ENCODE measurements at regions not wholly inside any gene's neighbourhood (a gene's known extent, or its start where the extent isn't known, plus 50 kb on each side); places are given as distances from the start of the nearest gene placed in this dataset.

GRCh38 chr3:150107429-150108175 lies 136.9 kb upstream of the PFN2 start:
- DNase-seq (no peak), ATAC-seq (ENCODE audit: low read depth) (no peak)
- Histone ChIP-seq H3K79me2 (ENCODE audit: control insufficient read depth, insufficient read depth, low read length) (no peaks in the 10 kb centered on the region), H3K4me1 (ENCODE audit: control insufficient read depth in 2 of 2, insufficient read depth in 2 of 2, low read length in 2 of 2) (no peaks in the 10 kb centered on the region), H3K27ac (ENCODE audit: low read length in 2 of 2) (no peak overlapping the region), H2AFZ (ENCODE audit: insufficient read depth, low read depth, low read length, poor library complexity, severe bottlenecking) (no peak overlapping the region), H3K36me3 (replicated peaks in 1 of 2; ENCODE audit: control extremely low read depth in 1 of 2, control insufficient read depth in 1 of 2, extremely low read depth in 1 of 2, insufficient read depth in 2 of 2, low read length in 1 of 2) (no peaks in the 10 kb centered on the region), H3K4me3 (ENCODE audit: control extremely low read depth in 1 of 5, extremely low read depth in 1 of 5, insufficient read depth in 1 of 5, low read depth in 2 of 5, low read length in 4 of 5) (no peak overlapping the region), H3K9me3 (ENCODE audit: control extremely low read depth in 1 of 3, control insufficient read depth in 2 of 3, insufficient read depth in 1 of 3, low read length in 2 of 3) (no peaks in the 10 kb centered on the region), H3K27me3 (replicated peaks in 1 of 4; ENCODE audit: control extremely low read depth in 1 of 4, control insufficient read depth in 3 of 4, insufficient read depth in 4 of 4, low read length in 3 of 4) (peaks cover 0 to under 1% (median 0%) of the 10 kb centered on the region in 4 experiments), H3K4me2 (replicated peaks; ENCODE audit: low read depth, low read length, poor library complexity, severe bottlenecking) (no peak overlapping the region), H3K9ac (ENCODE audit: low read length) (no peak overlapping the region), H4K20me1 (ENCODE audit: control insufficient read depth, insufficient read depth, low read length, poor library complexity, severe bottlenecking) (no peaks in the 10 kb centered on the region)
- Mint-ChIP-seq H3K4me1 (no peaks in the 10 kb centered on the region), H3K9me3 (ENCODE audit: insufficient read depth) (no peaks in the 10 kb centered on the region), H3K27me3 (peaks cover 5% of the 10 kb centered on the region), H3K4me3 (no peak overlapping the region), H3K27ac (no peak overlapping the region)
- 96% methylated on average over 3 of the region's 5 CpGs for WGBS (ENCODE audit: insufficient coverage)
- POLR2A ChIA-PET, result no interaction called here
- intact Hi-C loops (cut with micrococcal nuclease), result no loop called here
- no peak for TF ChIP-seq CTCF (IDR thresholded peaks at IDR 0.05)
- TF ChIP-seq EZH2 (IDR thresholded peaks at IDR 0.05; ENCODE audit: borderline replicate concordance, insufficient read depth, low read depth, low read length, poor library complexity, severe bottlenecking), result no peak
- CTCF ChIA-PET, result no interaction called here

GRCh38 chr3:150106740-150107428 lies 136.2 kb upstream of the PFN2 start:
- H3K4me3 Mint-ChIP-seq, result no peak overlapping the region
- no peak for DNase-seq
- H4K20me1 ChIP-seq (ENCODE audit: control insufficient read depth, insufficient read depth, low read length, poor library complexity, severe bottlenecking), result no peaks in the 10 kb centered on the region
- no peak overlapping the region for H3K4me2 ChIP-seq (replicated peaks; ENCODE audit: low read depth, low read length, poor library complexity, severe bottlenecking)
- intact Hi-C loops (cut with micrococcal nuclease), result no loop called here
- H3K4me1 Mint-ChIP-seq, result no peaks in the 10 kb centered on the region
- POLR2A ChIA-PET, result no interaction called here
- no peak for ATAC-seq (ENCODE audit: low read depth)
- 88% methylated on average over 1 of the region's 2 CpGs for WGBS (ENCODE audit: insufficient coverage)
- no peaks in the 10 kb centered on the region for H3K4me1 ChIP-seq (ENCODE audit: control insufficient read depth in 2 of 2, insufficient read depth in 2 of 2, low read length in 2 of 2)
- H2AFZ ChIP-seq (ENCODE audit: insufficient read depth, low read depth, low read length, poor library complexity, severe bottlenecking), result no peak overlapping the region
- no peaks in the 10 kb centered on the region for H3K9me3 Mint-ChIP-seq (ENCODE audit: insufficient read depth)
- no peaks in the 10 kb centered on the region for H3K9me3 ChIP-seq (ENCODE audit: control extremely low read depth in 1 of 3, control insufficient read depth in 2 of 3, insufficient read depth in 1 of 3, low read length in 2 of 3)
- no peak overlapping the region for H3K27ac ChIP-seq (ENCODE audit: low read length in 2 of 2)
- no peaks in the 10 kb centered on the region for H3K79me2 ChIP-seq (ENCODE audit: control insufficient read depth, insufficient read depth, low read length)
- TF ChIP-seq EZH2 (IDR thresholded peaks at IDR 0.05; ENCODE audit: borderline replicate concordance, insufficient read depth, low read depth, low read length, poor library complexity, severe bottlenecking) (no peak), CTCF (IDR thresholded peaks at IDR 0.05) (no peak)
- H3K9ac ChIP-seq (ENCODE audit: low read length), result no peak overlapping the region
- peaks cover 5% of the 10 kb centered on the region for H3K27me3 Mint-ChIP-seq
- H3K27me3 ChIP-seq (replicated peaks in 1 of 4; ENCODE audit: control extremely low read depth in 1 of 4, control insufficient read depth in 3 of 4, insufficient read depth in 4 of 4, low read length in 3 of 4), result no peaks in the 10 kb centered on the region
- CTCF ChIA-PET, result no interaction called here
- no peak overlapping the region for H3K4me3 ChIP-seq (ENCODE audit: control extremely low read depth in 1 of 5, extremely low read depth in 1 of 5, insufficient read depth in 1 of 5, low read depth in 2 of 5, low read length in 4 of 5)
- no peaks in the 10 kb centered on the region for H3K36me3 ChIP-seq (replicated peaks in 1 of 2; ENCODE audit: control extremely low read depth in 1 of 2, control insufficient read depth in 1 of 2, extremely low read depth in 1 of 2, insufficient read depth in 2 of 2, low read length in 1 of 2)
- no peak overlapping the region for H3K27ac Mint-ChIP-seq
